Mononuclear cell (primary cell): ENCODE measurements at regions not wholly inside any gene's neighbourhood (a gene's known extent, or its start where the extent isn't known, plus 50 kb on each side); places are given as distances from the start of the nearest gene placed in this dataset.

ENCODE experiments used
- H3K27me3 ChIP-seq: 2 replicates; pipeline ENCODE4 v1.6.0; 2011; ENCODE audit warnings: low read length, control low read depth; ENCODE audit not compliant: insufficient read depth
- H3K4me1 ChIP-seq: 2 replicates; pipeline ENCODE4 v1.5.1; 2011; ENCODE audit warnings: mild to moderate bottlenecking, low read length, control low read depth; ENCODE audit not compliant: insufficient read depth
- H3K4me3 ChIP-seq: 2 replicates; pipeline ENCODE4 v1.5.1; 2011; ENCODE audit warnings: mild to moderate bottlenecking, low read length, moderate library complexity
- H3K9me3 ChIP-seq: 2 replicates; pipeline ENCODE4 v1.5.1; 2011; ENCODE audit warnings: low read depth, mild to moderate bottlenecking, control low read depth, low read length

GRCh38 chr2:191625016-191625415 lies 52.9 kb upstream of the NABP1 start:
- H3K4me1 ChIP-seq, result peaks cover 53% of the 10 kb centered on the region
- H3K27me3 ChIP-seq, result no peaks in the 10 kb centered on the region
- no peak overlapping the region for H3K4me3 ChIP-seq
- H3K9me3 ChIP-seq, result no peaks in the 10 kb centered on the region

GRCh38 chr2:191625446-191625845 lies 52.5 kb upstream of the NABP1 start:
- H3K27me3 ChIP-seq, result no peaks in the 10 kb centered on the region
- no peaks in the 10 kb centered on the region for H3K9me3 ChIP-seq
- peaks cover 49% of the 10 kb centered on the region for H3K4me1 ChIP-seq
- H3K4me3 ChIP-seq, result no peak overlapping the region

GRCh38 chr2:191626497-191627151 lies 51.3 kb upstream of the NABP1 start:
- Histone ChIP-seq H3K4me3 (no peak overlapping the region), H3K27me3 (no peaks in the 10 kb centered on the region), H3K4me1 (peaks cover 51% of the 10 kb centered on the region), H3K9me3 (no peaks in the 10 kb centered on the region)

DNA sequence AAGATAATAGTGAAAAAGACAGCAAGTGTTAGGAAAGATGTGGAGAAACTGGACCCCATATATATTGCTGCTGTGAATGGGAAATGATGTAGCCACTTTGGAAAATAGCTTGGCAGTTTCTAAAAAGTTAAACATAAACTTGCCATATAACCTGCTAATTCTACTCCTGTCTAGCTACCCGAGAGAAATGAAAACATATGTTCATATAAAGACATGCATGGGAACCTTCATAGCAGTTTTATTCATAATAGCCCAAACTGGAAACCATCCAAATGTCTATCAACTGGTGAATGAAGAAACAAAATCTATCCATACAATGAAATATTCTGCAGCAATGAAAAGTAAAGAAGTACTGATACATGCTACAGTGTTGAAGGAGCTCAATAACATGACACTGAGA lies 50.4 kb upstream of the NABP1 start:
- Histone ChIP-seq H3K4me3 (no peak overlapping the region), H3K4me1 (peaks cover 50% of the 10 kb centered on the region), H3K9me3 (no peaks in the 10 kb centered on the region), H3K27me3 (no peaks in the 10 kb centered on the region)
